ENCODE measurements at regions not wholly inside any gene's neighbourhood (a gene's known extent, or its start where the extent isn't known, plus 50 kb on each side); places are given as distances from the start of the nearest gene placed in this dataset.

GRCh38 chr2:12434630-12435098 is 282.1 kb upstream of the TRIB2 start:
- no peak for TF ChIP-seq CTCF (IDR thresholded peaks at IDR 0.05)
- TF ChIP-seq POLR2A (IDR thresholded peaks at IDR 0.05) = no peak
